GM18517 (cell line): ENCODE measurements at regions not wholly inside any gene's neighbourhood (a gene's known extent, or its start where the extent isn't known, plus 50 kb on each side); places are given as distances from the start of the nearest gene placed in this dataset.
A peak's percentile ranks its signal among the peaks of the same experiment; 100 is the strongest.

ENCODE experiments used
- ATAC-seq: cut with Tn5 transposase; IDR thresholded peaks from one replicate; pipeline ENCODE4 v1.9.1; 2021; ENCODE audit warnings: mild to moderate bottlenecking, moderate library complexity; ENCODE audit not compliant: unreplicated experiment

- ATAC-seq, result no peak
Measured at GRCh38 chr13:40483601-40484000, 182.8 kb downstream of the FOXO1 start.

DNA sequence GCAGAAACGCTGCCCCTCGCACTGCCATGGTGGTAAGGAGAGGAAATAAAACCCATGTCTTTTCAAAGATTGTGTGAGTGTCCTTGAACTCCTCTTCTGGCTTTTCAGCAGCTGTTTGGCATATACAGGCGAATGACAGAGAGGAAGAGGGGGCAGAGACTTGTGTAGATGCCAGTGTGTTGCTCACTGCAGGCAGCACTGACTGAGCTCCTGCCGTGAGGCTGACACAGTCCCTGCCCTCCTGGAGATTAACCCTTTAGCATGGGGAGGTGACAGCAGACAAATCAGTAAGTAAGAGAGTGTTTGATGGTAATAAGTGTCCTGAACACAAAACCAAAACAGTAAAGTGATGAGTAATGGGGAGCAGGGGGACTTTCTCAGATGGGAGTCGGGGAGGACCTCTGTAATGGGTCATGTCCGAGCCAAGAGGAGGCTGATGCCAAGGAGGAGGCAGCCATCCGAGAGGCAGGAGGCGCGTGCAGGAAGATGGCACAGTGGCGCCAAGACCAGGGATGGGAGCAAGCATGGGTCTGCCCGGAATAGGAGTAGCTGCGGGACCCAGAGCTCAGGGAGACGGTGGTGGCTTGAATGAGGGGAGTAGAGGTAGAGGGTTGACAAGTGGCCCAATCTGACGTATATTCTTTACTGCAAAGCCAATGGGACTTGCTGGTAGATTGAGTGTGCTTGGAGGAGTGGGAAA, 182.2 kb downstream of the FOXO1 start:
- ATAC-seq, result no peak

GRCh38 chr13:40484974-40485373, 181.5 kb downstream of the FOXO1 start:
- ATAC-seq, result no peak

DNA sequence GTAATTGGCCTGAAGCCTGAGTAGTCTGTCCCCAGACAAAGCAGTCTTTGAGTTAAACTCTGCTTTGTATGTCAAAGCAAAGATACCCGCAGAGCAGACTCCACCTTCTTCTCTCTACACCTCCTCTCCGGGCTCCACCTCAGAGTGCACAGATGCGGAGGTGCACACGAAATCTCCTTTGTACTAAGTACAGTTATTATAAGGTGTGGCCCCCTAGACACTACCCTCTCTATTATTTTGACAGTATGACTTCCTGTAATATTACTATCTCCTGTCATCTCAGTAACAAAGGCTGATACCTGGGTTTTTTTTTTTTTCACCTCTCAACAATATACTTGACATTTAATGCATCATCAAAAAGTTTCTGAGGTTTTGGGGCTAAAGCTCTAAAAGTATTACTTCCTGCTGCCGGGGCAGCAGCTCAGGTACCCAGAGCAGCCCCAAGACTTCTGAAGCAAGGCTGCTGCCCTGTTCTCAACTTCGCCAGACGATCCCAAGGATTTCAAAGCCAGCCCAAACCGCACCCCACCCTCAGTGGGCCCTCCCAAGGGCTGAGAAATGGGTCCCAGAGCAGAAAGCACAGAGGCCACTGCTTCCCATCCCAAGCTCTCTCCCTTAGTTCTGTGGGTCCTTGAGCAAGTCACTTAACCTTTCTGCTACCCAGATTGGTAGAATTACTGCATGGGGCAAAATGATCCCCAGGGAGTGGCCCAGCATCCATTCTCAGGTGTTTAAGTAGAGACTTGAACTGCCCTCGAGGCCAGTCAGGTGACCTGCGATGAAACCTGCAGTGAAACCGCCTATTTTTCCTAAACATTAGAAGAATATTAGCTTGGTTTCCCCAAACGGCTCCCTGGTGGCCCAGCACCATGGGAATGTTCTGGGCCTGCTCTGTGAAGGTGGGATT, 180.6 kb downstream of the FOXO1 start:
- ATAC-seq, result peak; percentile 55

DNA sequence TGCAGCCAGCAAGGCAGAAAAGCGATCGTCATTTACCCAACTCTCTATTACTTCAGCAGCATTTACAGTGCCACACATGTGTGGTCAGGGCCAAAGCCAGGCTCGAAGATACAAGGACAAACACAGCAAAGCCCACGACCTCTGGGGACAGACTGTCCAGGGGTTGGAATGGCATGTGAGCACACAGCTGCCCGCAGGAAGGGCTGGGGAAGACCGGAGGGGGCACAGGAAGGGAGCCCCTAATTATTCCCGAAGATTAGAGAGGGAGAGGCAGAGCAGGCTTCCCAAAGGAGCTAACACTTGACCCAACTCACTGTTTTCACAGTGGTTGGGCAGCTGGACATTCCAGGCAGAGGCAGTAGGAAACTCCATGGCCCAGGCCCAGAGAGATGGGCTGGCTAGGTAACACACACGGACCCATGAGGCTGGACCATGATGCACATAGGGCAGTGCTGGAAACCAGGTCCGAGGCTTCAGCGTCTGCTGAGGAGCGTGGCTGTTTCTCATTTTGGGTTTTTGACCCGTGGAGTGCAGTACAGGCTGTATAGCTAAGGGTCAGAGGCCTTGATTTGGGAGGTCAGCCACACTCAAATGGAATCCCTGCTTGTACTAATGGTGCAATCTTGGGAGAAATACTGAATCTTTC, 179.8 kb downstream of the FOXO1 start:
- ATAC-seq, result no peak

DNA sequence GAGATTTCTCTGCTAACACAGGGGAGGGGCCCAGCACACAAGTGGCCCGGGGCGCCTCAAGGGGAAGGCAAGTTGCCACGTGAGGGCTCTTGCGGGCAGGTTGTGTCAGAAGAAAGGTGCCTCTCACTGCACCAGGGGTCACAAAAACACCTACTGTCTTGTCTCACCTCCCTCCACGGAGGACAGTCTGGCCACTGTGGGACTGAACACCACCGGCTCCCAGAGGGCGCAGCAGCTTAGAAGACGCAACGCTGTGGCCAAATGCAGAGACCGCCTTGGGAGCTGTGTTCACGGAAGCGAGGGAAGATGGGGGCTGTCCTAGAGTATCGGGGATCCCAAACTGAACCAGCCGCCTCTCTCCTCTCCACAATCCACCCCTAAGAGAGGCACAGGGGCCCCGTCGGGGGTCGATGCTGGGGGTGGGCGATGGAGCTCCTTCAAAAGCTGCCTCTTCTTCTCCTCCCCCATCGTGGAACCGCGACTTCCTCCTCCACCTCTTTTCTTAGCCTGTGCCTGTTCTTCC, 177.5 kb downstream of the FOXO1 start:
- no peak for ATAC-seq

- ATAC-seq, result no peak
Measured at GRCh38 chr13:40490086-40490758, 176.2 kb downstream of the FOXO1 start.

DNA sequence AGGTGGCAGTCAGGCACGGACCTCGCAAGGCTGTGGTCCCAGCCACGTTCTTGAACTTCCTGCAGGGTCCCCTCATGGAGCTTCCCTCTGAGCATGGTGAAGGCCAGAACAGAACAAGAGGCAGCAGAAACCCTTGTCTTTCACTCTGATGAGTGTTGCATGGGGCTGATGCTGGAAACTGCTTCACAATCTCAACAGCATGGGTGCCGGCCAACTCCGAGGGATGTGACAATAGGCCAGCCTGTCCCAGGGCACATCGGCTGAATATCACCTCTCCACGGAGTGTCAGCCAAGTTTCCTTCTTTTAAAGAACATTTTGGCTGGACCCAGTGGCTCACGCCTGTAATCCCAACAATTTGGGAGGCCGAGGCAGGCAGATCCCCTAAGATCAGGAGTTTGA, 173.9 kb downstream of the FOXO1 start:
- ATAC-seq, result no peak

GRCh38 chr13:40494513-40494912, 171.9 kb downstream of the FOXO1 start:
- ATAC-seq, result no peak

GRCh38 chr13:40494946-40495620, 171.4 kb downstream of the FOXO1 start:
- ATAC-seq, result no peak

DNA sequence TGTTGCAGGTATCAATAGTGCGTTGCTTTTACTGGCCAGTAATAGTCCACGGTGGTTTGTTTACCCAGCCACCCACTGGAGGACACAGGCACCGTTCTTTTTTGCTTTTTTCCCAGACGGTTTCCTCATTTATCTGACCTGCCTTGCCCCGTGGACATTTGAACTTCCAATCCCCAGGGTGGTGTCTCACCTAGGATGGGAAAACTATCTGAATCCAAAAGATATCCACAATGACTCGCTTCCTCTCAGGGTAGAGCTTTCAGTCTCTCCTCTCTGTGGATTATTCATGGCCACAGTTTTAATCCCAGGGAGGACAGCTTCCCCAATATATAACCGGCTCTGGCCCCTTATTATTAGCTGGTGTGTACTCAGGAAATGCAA, 170.8 kb downstream of the FOXO1 start:
- ATAC-seq, result no peak

DNA sequence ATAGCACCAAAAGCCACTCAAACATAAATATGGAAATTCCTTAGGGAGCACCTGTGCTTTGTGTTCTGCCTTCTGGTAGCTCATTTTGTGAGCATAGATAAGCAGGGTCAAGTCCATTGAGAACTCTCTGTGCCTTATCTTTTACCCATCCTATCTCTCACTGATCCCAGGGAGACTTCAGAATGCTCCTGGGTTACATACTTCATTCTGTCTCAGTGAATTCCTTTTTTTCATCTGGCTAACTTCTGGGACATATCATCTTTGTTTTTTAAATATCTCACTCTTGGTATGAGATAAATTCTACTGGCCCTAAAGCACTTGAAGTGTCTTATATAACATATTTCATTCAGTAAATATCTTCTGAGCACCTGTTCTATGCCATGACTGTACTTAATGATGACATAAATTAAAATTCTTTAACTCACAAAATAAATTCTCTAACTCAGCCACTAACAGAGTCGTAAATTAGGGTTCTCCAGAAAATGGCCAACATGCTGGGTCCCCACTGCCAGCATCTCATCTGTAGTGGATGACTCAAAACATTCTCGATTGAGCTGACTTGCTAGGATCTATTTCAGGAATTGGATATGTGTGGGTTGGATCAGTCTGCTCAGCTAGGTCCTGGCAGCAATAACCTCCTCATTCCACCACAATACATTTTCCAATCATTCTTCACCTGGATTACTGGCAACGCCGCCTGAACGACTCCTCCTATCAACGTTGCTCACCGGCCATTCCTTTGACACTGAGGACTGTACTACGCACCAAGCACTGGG, 170.2 kb downstream of the FOXO1 start:
- no peak for ATAC-seq

DNA sequence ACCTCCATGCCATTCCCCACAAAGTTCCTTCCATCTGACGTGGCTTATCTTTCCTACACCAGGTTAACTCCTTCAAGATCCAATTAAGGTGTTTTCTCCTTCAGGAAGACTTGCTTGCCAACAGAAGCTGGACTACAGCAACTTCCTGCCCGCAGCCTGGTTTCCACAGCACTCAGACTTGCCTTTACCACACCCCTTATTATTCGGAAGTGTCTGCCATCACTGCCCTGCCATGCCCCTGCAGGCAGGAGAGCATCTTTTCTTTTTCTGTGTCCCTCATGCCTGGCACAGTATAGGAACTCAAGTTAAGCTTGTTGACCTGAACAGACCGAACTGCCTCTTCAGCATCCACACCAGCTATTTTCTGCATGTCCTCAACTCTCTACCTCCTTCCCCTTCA, 168.0 kb downstream of the FOXO1 start:
- ATAC-seq, result no peak

DNA sequence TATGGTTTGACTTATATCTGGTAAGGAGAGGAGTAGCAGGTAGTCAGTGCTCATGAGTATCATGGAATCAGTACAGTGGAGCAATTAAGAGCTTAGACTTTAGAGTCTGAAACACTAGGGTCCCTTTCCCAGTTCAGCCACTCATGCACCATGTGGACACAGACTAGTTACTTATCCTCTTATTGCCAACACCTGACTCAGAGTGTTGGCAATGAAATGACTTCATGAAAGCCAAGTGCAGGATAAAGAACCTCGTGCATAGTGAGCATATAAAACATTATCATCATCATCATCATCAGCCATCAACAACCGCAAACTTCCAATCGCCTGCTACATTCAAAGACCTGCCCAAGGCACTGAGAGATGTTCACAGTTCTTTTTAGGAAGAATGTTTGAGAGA, 164.2 kb downstream of the FOXO1 start:
- no peak for ATAC-seq

- ATAC-seq, result no peak
Measured at GRCh38 chr13:40503011-40503410, 163.4 kb downstream of the FOXO1 start.

DNA sequence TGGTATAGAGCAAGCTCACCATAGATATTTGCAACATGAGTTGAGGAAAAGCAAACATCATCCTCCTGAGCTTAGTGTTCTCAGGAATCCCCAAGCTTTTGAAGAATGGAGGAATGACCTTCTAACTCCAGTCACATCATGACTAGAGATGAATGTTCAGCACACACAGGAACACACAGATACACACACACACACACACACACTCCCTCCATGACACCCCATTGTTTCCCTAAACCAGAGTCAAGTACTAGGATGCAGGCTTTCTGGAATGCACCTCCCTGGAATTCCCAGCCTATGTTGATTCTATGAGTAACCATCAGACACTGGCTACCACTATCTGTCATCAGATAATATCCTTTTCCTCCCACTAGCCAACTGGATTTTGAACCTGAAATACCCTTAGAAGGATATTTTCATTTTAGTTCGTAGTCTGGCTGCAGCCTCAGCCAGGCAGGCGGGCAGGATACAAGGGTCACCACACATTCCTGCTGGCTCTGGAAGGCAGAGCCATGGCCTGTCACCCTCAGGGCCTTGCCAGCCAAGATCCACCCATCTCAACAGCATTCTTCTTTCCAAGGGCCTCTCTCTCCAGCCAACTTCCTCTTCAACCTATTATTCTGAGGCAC, 162.4 kb downstream of the FOXO1 start:
- no peak for ATAC-seq

DNA sequence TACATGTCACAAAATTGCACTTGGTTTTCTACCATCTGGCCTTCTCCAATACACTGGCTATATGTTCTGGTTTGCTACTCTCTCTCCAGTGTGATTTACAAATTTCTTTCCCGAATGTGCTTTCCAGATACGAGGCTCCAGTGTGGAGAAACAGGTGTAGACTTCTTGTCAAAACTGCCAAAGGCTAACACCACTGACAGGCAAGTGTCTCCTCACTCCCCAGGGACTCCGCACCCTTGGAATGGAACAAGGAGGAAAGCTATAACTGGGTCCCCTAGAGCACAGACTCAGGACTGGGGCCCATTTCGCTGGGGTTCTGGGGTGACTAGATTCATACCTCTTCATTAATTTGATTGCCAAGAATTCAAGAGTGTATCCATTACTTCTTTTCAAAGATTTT, 161.8 kb downstream of the FOXO1 start:
- ATAC-seq, result no peak

GRCh38 chr13:40505196-40505595, 161.2 kb downstream of the FOXO1 start:
- ATAC-seq, result no peak
